RPMI8226 (cell line): ENCODE measurements at regions not wholly inside any gene's neighbourhood (a gene's known extent, or its start where the extent isn't known, plus 50 kb on each side); places are given as distances from the start of the nearest gene placed in this dataset.
"Not testable (repeated sequence)": the region's sequence is repeated elsewhere in the genome, so short reads cannot be mapped to it uniquely, and the experiment has no call there.

Experiments
- DNase-seq: peaks from one replicate; pipeline ENCODE4 v3.0.0-alpha.2; 2015

DNA sequence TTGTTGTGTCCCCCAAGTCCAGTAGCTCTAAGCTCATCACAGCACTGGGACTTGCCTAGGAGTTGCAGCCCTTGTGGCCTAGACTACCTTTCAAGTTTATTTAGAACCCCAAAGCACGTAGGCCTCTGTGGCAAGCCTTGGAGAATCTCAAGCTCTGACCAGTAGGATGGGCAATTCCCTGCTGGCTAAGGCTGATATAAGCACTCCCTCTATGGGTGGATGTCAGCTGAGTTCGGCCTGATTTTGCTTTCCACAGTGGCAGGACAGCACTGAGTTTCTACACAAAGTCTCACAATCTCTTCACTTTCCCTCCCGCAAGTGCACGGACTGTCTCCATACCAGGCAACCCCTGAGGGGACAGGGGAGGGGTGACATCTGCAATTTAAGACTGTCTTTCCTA, 886.4 kb upstream of the LRRN3 start:
- DNase-seq: no peak

DNA sequence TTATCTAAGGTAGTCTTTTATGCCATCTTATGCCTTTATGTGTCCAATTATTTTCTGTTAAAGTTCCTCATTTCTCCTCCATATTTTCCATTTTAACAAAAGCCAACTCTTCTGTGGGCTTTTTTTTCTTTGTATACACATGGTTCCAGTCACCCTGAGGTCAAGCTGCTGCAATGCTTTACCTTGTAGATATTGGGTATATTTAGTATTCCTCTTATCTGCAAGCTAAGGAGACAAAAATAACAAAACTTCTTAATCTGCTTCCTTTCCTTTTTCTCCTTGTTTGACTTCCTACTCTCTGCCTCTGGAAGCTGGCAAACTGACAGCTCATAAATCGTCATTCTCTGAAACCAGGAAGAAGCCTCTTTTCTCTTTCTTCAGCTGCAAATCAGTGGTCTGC, 885.0 kb upstream of the LRRN3 start:
- no peak for DNase-seq

DNA sequence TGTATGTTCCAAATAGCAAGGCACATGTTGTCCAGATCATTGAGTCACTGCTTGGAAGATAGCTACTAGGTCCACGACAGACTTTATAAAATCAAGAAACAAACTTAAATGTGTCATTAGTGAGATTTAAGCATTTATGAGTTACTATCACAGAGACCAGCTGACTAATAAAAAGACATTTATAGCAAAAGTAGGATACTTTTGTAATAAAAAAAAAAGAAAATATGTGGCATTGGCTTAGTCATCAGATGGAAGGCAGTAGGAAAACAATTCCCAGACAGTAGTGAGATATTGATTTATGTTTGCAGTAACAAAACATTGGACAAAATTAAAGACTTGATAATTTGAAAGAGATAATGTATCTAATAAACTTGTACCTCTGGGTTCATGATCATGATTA, 881.0 kb upstream of the LRRN3 start:
- no peak for DNase-seq

- no peak for DNase-seq
These were observed 879.9 kb upstream of the LRRN3 start for GRCh38 chr7:110210941-110211608.

DNA sequence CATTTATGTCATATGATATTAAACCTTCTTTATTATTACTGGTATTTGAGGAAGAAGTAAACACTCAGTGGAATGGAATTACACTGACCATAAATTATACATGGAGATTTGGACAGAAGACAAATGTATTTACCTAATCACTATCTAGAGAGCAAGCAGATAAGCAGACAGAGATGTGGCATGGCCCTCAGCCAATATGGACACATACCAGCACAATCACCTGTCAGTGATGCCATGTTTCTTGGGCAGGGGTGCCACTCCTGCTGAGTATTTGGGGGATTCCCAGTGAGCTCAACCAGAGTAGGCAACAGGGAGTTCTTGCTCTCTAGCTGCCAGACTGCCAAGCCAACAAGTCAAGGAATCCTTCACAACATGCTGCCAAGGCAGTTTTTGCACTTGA, 866.3 kb upstream of the LRRN3 start:
- no peak for DNase-seq

GRCh38 chr7:110246118-110246517, 844.8 kb upstream of the LRRN3 start:
- no peak for DNase-seq

DNA sequence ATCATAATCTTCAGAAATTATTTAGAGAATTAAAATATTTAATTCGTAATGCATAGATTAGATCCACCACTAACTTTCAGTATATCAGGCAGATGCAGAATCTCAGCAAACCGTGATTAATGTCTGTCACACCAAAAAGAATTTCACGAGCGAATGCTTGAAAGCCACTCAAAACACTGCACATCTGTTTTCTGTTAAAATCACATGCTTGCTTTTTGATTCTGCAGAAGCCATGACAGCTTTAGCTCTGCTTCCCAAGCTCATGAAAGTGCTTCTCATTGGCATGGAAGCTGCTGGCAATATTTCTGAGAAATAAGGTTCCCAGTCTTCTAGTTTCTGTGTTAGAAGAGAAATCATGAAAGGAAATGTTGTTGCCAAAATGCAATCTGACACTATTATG, 837.8 kb upstream of the LRRN3 start:
- DNase-seq: no peak

DNA sequence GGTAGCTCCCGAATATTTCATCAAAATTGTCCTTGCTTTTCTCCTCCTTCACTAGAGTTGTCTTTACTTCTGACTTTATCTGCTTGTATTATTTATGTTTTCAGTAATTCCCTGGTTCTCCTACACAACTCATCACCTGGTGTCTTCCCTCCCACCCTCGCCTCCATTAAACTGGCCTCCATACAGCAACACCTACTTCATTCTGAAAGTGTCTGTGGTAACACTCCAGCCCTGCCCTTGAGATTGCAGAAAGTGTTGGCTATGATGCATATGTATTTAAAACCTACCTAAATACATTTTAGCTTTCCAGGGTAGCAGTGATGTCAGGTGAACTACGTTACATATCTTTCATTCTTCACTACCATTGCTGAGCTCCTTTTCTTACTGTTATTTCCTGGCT, 833.3 kb upstream of the LRRN3 start:
- no peak for DNase-seq

GRCh38 chr7:110262251-110262650, 828.7 kb upstream of the LRRN3 start:
- DNase-seq: no peak

DNA sequence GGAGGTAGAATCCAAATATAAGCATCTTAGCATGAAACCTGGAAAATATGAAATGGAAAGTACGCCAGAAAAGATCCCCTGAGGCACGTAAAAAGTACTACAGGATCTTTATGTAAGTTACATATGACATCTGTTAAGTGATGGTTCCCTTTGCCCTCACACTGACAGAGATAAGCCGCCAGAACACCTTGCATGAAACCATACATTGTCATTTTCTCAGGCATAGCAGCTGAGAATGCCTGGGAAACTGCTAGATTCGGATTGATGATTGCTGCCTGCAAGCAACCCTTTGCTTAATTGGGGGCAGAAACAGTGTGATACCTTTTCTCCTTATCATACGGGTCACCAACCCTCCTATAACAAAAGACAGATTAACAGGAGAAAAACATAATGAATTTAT, 826.6 kb upstream of the LRRN3 start:
- DNase-seq: no peak

DNA sequence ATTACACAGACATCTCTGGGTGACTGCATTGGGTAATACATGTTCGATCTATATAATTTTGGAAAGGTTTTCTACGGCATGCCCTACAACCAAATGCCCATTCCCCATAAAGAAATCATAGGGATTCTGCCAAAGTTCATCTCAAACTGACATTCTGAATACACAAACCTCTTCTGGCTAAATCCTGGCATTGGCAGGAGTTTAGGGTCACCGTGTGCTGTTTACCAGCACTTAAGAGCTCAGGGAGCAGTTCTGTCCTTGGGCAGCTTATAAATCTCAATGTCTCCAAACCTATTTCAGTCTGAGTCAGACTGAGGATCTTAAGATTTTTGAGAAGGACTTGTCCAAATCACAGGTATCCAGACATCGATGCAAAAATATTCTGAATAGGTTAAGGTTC, 809.6 kb upstream of the LRRN3 start:
- no peak for DNase-seq

DNA sequence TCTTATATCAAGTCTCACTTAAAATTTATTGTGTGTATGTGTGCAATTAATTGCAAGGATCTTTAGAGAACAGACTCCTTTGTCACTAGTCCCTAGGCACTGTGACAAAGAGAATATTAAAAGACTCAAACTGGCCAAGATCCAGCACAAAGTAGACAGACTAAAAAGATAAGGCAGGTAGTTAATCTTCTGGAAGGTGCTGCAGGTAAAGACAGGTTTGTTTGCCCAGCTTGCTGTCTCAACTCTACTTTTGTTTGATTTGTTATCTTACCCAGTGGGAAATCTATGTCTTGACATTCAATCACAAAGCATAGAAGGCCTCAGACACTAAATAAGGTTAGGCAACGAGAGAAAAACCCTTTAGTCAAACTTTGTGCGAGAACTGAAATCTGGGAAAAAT, 807.9 kb upstream of the LRRN3 start:
- no peak for DNase-seq

DNA sequence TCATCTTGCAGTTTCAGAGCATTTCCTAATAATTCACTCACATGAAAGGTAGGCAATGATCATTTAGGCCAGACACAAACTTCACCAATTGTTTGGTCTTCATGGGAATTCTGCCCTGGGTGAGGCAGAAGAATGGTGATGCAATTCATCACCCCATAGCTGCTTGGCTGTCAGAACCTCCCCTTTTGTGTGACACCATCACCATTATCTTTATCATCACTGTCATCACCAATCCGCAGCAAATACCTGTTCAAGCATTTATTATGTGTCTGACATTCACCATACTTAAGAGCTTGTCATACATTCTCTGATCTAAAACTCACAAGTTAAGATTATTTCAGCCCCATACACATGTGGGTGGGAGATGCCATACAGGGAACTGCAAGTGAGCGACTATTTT, 799.5 kb upstream of the LRRN3 start:
- DNase-seq: no peak

- DNase-seq: no peak
These were observed 794.6 kb upstream of the LRRN3 start for GRCh38 chr7:110296321-110296720.

DNA sequence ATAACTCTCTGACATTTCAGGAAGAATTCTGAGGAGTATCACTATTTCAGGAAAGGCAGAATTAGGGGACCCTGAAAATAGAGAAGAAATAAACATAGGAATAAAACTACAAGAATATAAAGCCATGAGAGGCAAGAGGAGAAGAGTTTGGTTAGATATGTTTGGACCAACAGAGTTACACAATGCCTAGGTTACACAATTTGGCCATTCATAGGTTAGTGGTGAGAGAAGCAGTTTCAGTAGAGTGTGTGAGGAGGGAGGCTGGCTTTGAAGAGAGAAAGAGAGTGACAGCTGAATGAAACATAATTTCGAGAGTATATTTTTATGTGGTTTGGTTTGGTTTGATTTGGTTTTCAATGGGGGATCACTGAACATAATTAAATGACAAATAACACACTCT, 783.2 kb upstream of the LRRN3 start:
- DNase-seq: no peak

GRCh38 chr7:110308791-110309190, 782.1 kb upstream of the LRRN3 start:
- no peak for DNase-seq

DNA sequence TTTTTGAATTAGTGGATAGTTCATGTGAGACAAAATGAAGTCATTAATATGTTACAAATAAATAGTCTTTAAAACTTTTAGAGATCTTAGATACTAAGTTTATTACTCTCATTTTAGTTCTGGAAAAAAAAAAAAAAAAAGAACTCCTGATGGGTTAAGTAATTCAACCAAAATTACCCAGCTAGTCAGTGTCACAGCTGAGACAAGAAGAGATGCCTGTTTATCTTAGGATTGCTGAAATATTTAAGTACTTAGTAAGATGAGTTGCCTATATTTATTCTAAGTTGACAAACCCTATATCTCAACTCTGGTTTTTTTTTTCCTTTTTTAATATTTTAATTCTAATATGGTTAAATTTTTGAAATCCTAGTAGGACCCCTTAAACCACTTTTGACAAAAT, 781.0 kb upstream of the LRRN3 start:
- DNase-seq: no peak

- no peak for DNase-seq
These were observed 779.4 kb upstream of the LRRN3 start for GRCh38 chr7:110311556-110311955.

DNA sequence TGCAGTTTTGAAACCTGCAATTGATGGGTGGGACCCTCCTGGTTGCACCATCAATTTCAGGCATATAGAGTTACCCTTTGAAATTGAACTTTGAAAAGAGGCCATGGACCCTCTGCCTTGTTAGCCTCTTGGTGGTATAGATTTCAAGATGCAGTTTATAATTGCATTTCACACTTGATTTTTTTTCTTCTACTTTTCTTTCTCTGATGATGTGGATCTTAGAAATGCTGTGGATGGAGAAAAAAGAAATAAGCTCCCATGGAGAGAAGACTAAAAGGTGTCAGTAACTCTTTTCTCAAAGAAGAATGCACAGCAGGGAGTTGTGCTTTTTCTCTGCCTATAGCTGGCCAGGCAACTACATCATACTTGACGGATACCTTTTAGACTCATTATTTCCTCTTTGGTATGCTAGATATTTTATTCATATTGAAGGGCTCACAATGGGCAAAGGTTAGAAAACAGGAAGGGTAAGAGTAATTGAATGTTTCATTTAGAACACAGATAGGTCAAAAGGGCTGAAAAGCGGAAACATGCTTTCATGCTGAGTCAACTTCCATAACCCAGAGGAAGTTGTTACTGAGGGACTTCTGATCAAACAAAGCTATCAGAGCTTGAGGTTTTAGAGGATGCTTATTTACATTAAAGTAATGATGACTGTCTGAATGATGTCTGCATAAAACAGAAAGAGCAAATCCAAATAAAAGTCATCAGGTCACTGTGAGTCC, 773.2 kb upstream of the LRRN3 start:
- no peak for DNase-seq

DNA sequence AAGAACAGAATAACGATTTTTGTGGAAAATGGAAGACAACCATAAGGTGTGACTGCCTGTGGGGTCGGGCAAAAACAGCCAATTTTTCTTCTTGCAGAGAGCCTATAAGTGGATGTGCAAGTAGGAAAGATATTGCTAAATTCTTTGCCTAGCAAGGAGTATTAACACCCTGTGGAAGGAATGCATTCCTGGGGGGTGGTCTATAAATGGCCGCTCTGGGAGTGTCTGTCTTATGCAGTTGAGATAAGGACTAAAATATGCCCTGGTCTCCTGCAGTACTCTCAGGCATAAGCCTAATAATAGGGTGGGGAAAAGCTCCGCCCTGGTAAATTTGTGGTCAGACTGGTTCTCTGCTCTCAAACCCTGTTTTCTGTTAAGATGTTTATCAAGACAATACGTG, 770.6 kb upstream of the LRRN3 start:
- DNase-seq: not testable (repeated sequence)

GRCh38 chr7:110322796-110323195, 768.1 kb upstream of the LRRN3 start:
- no peak for DNase-seq

GRCh38 chr7:110326966-110327365, 764.0 kb upstream of the LRRN3 start:
- DNase-seq: no peak

DNA sequence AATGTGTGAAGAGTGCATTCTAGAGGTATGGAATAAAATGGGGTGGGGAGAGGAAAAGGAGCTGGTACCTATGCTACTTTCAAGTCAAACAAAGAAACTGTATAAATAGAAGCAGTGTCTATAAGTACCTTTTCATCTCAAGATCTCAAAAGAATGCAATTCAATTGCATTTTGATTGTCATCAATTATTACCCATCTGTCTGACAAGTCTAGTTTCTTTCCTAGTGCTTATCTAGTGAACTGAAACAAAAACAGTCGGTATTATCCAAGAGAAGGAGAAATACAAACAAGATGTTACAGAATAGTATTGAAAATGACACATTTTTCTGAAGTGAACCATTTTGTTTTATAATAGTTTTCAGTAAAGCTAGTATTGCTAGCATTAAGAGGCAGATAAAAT, 754.5 kb upstream of the LRRN3 start:
- no peak for DNase-seq

DNA sequence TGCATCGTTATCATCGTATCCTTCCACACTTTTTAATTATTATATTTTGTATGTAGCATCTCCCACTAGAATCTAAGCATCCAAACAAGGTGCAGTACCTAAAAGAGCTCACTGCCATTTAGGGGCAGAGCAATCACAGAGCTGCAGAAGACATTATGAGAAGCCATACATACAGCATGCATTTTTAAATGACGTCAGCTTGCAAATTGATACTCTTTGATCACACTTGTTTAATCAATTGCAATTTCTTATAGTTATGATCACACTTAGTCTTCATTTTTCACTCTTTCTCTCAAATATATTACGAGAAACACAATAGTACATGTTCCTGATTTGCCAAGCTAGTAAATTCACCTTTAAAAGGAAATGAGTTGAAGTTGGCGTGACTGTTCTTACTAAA, 753.3 kb upstream of the LRRN3 start:
- DNase-seq: no peak

DNA sequence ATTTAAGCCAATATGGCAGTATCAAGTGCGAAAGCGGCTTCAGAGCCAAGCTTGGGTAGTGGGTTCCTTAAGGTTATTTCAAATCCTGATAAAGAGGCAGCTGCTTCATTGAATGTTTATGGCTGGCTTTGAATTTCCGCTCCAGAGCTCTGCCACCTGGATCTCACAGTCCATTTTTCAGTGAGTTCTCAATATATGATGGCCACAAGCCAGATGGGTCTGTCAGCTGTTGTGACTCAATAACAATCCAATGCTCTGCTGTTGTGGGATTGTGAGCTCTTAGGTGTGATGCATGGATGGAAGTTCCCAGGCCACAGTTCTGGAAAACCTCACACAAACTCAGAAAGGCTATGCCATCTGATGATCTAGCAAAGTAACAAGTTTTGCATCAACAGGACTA, 743.8 kb upstream of the LRRN3 start:
- DNase-seq: no peak
